Peyer's patch (tissue), 4 donors: ENCODE measurements at regions not wholly inside any gene's neighbourhood (a gene's known extent, or its start where the extent isn't known, plus 50 kb on each side); places are given as distances from the start of the nearest gene placed in this dataset.

Experiments used
- CTCF ChIP-seq, 6 experiments: fragments of 450-650 bp in 4 of 6; fragments of 200-600 bp in 2 of 6; sonication (generic) in 1 of 6; IDR thresholded peaks; one replicate each; pipeline ENCODE4 v1.5.1; 2017 to 2019; ENCODE audit warnings: antibody characterized with exemption in 6 of 6, mild to moderate bottlenecking in 3 of 6, moderate library complexity in 1 of 6
- POLR2A ChIP-seq, 2 donors: fragments of 450-650 bp; IDR thresholded peaks; one replicate each; pipeline ENCODE4 v1.5.1; 2017; ENCODE audit warnings: antibody characterized with exemption in 2 of 2, mild to moderate bottlenecking in 2 of 2, moderate library complexity in 2 of 2

GRCh38 chr10:114714281-114714741, 56.2 kb upstream of the ABLIM1 start:
- TF ChIP-seq CTCF (IDR thresholded peaks at IDR 0.05): no peak
- TF ChIP-seq POLR2A (IDR thresholded peaks at IDR 0.05): no peak
